H1 (cell line): ENCODE measurements at regions not wholly inside any gene's neighbourhood (a gene's known extent, or its start where the extent isn't known, plus 50 kb on each side); places are given as distances from the start of the nearest gene placed in this dataset.

ENCODE experiments used
- ATF3 ChIP-seq: IDR thresholded peaks from 2 replicates; pipeline ENCODE4 v1.6.1; 2011; ENCODE audit warnings: low read depth, mild to moderate bottlenecking, low read length; ENCODE audit not compliant: insufficient read depth
- CHD1 ChIP-seq: IDR thresholded peaks from 2 replicates; pipeline ENCODE4 v1.6.1; 2012; ENCODE audit warnings: low read depth, low read length, improper control_type of control experiment
- GABPA ChIP-seq: IDR thresholded peaks from 2 replicates; pipeline ENCODE4 v1.6.1; 2011; ENCODE audit warnings: mild to moderate bottlenecking, low read length, moderate library complexity, borderline replicate concordance; ENCODE audit not compliant: insufficient read depth
- NANOG ChIP-seq: IDR thresholded peaks from 2 replicates; pipeline ENCODE4 v1.6.1; 2011; ENCODE audit warnings: low read length, low read depth, mild to moderate bottlenecking, inconsistent platforms; ENCODE audit not compliant: insufficient read depth, poor library complexity, severe bottlenecking
- YY1 ChIP-seq: IDR thresholded peaks from 2 replicates; pipeline ENCODE4 v1.6.1; 2011; ENCODE audit warnings: low read depth, mild to moderate bottlenecking, low read length

- TF ChIP-seq NANOG (no peak), ATF3 (no peak), GABPA (no peak), CHD1 (no peak), YY1 (no peak)
Observed at GRCh38 chr11:41897991-41898390, 438.5 kb upstream of the LRRC4C start (continued).
